GM10266 (cell line): ENCODE measurements at regions not wholly inside any gene's neighbourhood (a gene's known extent, or its start where the extent isn't known, plus 50 kb on each side); places are given as distances from the start of the nearest gene placed in this dataset.
A peak's percentile ranks its signal among the peaks of the same experiment; 100 is the strongest.
"Not testable (repeated sequence)": the region's sequence is repeated elsewhere in the genome, so short reads cannot be mapped to it uniquely, and the experiment has no call there.

ENCODE experiments used
- DNase-seq: peaks from one replicate; pipeline ENCODE4 v3.0.0; 2012; ENCODE audit errors: extremely low spot score
- CTCF ChIP-seq: IDR thresholded peaks from 2 replicates; pipeline ENCODE4 v1.5.1; 2012; ENCODE audit warnings: mild to moderate bottlenecking, low read depth; ENCODE audit not compliant: control insufficient read depth, insufficient read depth; ENCODE audit errors: missing control alignments

- TF ChIP-seq CTCF: no peak
- no peak for DNase-seq
Observed at GRCh38 chr2:64919261-64919660, 69.9 kb upstream of the SLC1A4 start.

GRCh38 chr2:64922482-64923384 lies 66.5 kb upstream of the SLC1A4 start:
- peak; percentile 7 for TF ChIP-seq CTCF
- no peak for DNase-seq

- TF ChIP-seq CTCF: no peak
- DNase-seq: no peak
Observed at GRCh38 chr2:64923385-64923710, 65.9 kb upstream of the SLC1A4 start.

GRCh38 chr2:64924170-64924934 lies 64.8 kb upstream of the SLC1A4 start:
- no peak for TF ChIP-seq CTCF
- DNase-seq: no peak

- DNase-seq: not testable (repeated sequence)
Observed at GRCh38 chr2:64925930-64926722, 63.1 kb upstream of the SLC1A4 start.

- no peak for DNase-seq
- TF ChIP-seq CTCF: no peak
Observed at GRCh38 chr2:64928813-64929212, 60.4 kb upstream of the SLC1A4 start.

- DNase-seq: no peak
- TF ChIP-seq CTCF: no peak
Observed at GRCh38 chr2:64929333-64929732, 59.9 kb upstream of the SLC1A4 start.
